ENCODE measurements at regions not wholly inside any gene's neighbourhood (a gene's known extent, or its start where the extent isn't known, plus 50 kb on each side); places are given as distances from the start of the nearest gene placed in this dataset.
"Not testable (repeated sequence)": the region's sequence is repeated elsewhere in the genome, so short reads cannot be mapped to it uniquely, and the experiment has no call there.

DNA sequence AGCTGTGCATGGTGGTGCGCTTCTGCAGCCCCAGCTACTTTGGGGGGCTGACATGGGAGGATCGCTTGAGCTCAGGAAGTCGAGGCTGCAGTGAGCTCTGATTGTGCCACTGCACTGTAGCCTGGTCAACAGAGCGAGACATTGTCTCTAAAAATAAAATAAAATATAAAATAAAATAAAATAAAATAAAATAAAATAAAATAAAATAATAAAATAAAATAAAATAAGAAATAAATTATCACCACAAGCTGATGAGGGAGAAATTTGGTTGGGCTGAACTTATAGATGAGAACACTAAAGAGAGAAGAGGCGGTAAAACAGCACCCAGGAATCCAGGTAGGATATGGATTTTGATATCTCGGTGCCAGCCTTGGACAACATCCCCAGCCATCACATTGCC is 933.7 kb downstream of the NLGN4X start:
- DNase-seq (ENCODE audit: low read depth), result no peak

DNA sequence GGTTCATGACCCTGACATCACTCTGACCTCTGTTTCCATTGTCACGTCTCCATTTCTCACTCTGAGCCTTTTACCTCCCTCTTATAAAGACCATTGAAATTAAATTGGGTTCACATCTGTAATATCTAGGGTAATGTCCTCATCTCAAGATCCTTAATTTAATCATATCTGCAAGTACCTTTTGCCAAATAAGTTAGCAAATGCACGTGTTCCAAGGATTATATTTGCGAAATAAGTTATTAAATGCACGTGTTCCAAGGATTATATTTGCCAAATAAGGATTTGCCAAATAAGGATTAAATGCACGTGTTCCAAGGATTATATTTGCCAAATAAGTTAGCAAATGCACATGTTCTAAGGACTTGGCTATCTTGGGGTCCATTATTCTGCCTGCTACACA is 938.0 kb downstream of the NLGN4X start:
- no peak for DNase-seq (ENCODE audit: low read depth)

DNA sequence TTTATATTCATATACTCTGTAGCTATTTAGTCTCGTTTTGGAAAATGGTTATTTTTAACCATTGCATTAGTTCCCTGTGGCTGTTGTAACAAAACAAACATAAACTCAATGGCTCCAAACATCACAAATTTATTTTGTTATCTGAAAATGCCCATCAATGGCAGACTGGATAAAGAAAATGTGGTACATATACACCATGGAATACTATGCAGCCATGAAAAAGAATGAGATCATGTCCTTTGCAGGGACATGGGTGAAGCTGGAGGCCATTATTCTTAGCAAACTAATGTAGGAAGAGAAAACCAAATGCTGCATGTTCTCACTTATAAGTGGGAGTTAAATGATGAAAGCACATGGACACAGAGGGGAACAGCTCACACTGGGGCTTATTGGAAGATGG is 938.7 kb downstream of the NLGN4X start:
- DNase-seq (ENCODE audit: low read depth), result not testable (repeated sequence)

DNA sequence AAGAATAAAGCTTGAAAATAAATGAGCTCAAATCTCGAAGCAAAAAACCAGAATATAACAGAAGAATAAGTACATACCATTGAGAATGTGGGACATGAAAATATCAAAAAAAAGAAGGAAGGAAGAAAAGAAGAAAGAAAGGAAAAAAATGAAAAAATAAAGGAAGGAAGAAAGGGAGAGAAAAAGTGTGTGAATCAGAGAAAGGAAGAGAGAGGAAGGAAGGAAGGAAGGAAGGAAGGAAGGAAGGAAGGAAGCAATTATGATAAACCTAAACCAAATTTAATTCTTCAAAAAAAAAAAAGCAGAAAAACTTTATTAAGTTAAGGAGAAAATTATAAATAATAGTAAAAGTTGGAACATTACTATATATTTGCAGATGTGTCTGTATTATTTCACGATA is 949.8 kb downstream of the NLGN4X start:
- DNase-seq (ENCODE audit: low read depth), result no peak

DNA sequence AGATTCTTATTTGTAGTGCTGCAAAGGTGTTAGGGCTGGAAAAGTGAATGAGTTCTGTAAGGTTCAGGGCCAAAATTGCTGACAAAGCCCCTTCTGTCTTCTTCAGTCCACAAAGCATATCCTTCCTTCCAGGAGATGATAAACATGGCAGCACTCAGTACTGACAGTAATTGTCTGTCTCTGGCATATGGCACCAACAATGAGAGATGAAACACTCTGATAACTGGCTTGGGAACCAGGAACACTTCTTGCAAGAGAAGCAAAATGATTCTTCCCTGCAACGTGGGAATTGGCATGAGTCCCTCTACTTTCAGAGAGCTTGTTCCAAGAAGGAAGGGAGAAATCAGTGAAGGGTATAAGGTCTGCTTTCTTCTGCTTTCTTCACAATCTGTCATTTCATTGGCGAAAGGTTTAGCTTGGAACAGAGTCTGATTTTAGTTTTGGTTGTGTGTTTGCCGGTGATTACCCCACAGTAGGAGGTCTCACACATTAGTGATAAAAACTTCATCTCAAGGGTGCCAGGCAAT is 963.3 kb downstream of the NLGN4X start:
- no peak for DNase-seq (ENCODE audit: low read depth)

DNA sequence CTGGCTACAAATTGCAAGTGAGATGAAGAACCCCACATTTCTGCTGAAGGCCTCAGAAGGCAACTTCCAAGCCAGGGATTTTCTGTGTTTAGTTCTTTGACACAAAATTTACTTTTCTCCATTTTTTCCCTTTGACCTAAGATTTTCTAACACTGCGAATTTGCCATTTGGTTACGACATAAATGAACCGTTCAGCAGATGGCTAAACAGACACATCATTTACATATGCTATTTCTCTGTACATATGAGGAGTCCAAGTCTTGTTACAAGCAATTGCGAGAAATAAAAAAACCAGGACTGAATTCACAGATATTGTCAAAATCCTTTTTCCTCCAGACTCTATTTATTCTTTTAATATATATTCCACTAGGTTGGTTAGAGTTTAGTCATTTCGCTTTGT is 978.6 kb downstream of the NLGN4X start:
- no peak for DNase-seq (ENCODE audit: low read depth)

DNA sequence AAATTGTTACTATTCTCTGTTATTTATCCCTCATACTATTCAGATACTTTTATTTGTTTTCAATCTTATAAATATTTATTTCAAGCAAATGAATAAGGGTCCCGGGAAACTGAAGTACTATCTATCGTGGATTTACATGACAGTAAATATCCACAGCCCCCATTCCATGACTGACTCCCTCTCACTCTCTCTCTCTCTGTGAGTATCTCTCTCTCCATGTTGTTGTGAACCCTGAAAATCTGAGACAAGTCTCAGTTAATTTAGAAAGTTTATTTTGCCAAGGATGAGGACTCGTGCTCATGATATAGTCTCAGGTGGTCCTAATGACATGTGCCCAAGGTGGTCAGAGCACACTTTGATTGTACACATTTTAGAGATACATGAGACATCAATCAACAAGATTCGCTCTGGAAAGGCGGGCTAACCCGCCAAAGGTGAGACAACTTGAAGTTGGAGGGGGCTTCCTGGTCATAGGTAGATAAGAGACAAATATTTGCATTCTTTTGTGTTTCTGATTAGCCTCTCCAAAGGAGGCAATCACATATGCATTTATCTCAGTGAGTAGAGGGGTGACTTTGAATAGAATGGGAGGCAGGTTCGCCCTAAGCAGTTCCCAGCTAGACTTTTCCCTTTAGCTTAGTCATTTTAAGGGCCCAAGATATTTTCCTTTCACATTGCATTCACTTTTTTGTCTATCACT is 986.4 kb downstream of the NLGN4X start:
- no peak for DNase-seq (ENCODE audit: low read depth)

DNA sequence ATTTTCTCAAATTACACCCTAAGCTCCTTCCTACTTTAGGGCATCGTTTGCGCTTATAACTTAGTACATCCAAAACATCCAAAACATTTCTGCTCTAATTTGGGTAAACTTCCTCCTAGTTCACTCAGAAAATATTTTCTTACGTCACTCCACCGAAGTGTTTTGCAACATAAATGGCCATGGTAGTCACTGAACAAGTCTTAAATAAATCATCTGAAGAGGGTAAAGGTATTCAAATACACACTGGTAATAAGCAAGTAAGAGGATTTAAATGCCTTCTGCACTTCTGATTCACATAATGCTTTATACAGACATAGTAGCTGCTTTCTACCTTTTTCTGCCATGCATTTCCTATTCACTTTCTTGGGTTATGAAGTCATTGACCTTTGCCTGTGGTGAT is 991.9 kb downstream of the NLGN4X start:
- DNase-seq (ENCODE audit: low read depth), result no peak

DNA sequence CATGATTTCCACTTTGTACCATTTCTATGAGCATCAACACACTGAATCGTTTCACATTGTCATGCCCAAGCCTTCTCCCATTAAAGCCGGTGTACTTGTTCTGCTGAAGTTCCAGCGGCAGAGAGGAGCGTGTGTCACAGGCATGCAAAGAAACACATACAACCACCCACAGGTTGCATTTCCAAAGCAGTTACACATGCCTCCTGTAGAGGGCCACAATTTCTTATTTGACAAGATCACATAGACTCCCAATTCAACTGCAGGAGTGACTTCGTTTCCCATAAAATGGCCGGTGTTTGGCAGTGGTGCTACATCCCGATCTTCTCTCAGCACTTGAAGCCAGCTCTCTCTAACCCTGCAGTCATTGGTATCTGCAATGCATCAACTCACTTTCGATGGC is 992.6 kb downstream of the NLGN4X start:
- no peak for DNase-seq (ENCODE audit: low read depth)

DNA sequence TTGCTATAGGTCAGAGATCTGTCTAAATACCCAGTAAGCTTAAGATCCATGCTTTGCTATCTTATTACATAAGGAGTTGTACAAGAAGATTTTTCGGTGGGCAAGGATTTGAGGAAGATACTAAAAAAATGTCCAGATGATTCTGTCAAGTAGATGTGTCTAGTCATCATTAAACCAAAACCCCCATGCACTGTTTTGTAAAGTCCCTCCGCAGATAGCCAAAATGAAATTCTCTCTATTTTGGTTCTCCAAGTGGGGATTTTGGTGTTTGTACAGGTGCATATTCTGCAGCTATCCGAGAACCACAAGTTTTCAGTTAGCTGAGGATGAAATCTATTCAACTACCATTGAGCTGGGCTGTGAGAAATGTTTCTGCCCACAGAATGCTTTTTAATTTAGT is 994.8 kb downstream of the NLGN4X start:
- DNase-seq (ENCODE audit: low read depth), result no peak

DNA sequence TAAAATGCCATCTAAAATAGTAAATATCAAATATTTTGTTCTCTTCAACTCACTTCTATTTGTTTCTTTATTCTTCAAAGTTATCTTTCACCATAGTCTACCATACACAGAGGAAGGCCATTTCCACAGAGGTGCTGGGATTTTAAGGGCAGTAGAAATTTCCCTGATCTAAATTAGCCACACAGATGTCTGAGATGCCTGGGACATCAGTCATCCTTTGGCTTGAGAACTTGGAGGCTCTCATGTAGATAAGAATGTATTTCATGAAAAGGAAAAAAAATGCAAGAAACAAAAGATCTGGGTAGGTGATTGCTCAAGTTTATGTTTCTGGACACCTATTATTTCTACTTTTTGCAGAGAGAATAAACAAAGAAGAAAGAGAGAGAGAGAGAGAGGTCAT is 1008.2 kb downstream of the NLGN4X start:
- no peak for DNase-seq (ENCODE audit: low read depth)

DNA sequence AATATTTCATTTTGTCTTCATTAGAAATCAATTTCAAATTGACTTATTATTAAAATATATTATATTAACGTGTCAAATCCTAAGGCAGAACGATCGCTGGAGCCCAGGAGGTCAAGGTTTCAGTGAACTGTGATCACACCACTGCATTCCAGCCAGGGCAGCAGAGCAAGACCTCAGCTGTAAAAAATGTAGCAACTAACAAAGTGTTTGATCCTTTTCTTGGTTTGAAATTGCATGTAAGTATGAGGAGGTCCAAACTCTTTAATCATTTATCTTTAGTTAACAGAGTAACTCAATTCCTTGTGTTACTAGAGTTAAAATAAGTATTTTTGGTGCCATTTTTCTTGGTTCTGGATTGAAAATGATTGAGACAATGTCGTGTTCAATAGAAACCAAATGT is 1033.9 kb downstream of the NLGN4X start:
- no peak for DNase-seq (ENCODE audit: low read depth)

DNA sequence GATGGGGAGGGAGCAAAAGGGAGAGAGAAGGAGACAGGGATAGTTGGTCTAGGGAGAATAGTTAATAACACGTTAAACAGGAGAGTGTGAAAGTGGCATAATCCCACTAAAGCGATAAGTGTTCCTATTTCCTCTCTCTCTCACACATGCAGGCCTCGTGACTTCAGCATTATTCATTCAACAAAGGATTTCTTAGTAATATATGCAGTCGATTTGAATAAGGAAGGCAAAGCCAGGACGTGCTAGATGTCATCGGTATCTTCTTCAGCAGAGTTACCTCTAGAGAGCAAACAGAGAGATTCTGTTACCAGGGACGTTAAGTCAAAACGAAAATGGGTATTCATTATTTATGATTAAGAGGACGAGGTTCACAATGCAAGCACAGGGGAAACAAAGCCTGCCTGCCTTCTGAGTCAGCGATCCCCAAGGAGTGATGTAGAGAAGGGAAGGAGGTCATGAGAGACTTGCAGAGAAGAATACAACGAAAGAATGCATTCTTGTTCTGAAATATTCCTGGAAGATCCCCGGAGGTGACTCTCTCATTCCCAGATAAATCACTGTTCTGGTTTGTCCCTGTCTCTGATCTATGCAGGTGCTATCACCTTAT is 1048.4 kb downstream of the NLGN4X start:
- no peak for DNase-seq (ENCODE audit: low read depth)

DNA sequence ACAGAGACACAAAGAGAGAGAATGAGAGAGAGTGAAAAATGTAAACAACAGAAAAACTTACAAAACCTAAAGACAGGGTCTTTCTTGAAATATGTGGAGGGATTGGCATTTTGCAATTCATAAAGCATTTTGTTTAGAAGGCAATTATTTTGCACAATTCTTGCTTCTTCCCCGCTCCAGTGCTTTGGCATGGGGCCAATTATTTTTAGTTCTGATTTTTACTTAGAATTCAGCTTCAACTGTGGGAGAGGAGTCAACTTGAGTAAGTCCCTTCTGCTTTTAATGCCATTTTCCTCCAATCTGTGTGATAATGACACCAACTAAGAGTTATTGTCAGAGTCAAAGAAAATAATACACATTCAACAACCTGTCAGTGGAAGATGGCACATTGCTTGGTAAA is 1051.9 kb downstream of the NLGN4X start:
- no peak for DNase-seq (ENCODE audit: low read depth)

DNA sequence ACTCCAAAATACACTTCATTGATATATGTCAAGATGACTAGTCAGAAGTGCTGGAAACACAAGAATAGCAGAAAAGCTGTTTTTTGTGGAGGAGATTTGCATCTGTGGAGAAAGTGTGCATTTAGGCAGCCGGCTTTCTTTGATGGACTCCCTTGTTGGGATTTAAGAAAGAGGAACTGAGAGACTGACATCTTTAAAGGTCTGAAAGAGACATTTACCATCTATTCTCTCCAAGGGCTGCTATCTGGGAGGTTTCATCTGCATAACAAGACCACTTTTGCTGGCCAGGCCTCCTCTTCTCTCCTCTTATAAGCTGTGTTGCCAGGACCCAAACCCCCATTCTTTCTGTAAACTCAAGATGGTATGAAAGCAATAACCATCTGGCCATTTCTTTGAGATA is 1065.0 kb downstream of the NLGN4X start:
- DNase-seq (ENCODE audit: low read depth), result no peak

DNA sequence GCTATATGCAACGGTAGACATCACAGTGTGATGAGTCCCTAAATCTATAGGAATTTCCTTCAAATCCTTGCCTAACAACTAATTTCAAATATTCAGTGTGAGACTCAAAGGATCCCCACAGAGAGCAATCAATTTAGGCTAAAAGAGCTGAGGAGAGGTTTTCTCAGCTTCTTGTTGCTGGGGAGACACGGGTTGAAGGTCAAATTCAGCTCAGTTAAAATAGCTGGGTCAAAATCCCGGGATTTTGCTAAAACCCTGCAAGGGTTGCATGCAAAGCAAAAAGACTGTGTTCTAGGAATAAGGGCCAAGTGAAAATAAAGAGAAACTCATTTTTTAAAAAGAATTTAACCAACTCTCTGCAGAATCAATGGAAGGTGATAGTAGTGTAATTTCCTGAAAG is 1073.4 kb downstream of the NLGN4X start:
- no peak for DNase-seq (ENCODE audit: low read depth)

DNA sequence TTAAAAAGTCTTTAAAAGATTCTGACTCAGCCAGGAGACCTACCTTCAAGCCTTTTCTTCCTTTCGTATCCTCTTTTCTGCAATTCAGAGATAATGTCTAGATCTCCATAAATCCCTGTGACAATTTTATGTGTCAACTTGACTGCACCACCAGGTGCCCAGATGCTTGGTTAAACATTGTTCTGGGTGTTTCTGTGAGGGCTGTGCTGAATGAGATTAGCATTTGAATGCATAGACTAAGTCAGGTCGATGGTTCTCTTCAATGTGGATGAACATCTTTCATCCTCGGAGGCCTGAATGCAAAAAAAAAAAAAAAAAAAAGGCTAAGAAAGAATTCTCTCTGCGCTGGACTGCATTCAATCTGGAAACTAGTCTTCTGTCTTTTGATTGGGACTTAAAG is 1082.7 kb downstream of the NLGN4X start:
- no peak for DNase-seq (ENCODE audit: low read depth)

DNA sequence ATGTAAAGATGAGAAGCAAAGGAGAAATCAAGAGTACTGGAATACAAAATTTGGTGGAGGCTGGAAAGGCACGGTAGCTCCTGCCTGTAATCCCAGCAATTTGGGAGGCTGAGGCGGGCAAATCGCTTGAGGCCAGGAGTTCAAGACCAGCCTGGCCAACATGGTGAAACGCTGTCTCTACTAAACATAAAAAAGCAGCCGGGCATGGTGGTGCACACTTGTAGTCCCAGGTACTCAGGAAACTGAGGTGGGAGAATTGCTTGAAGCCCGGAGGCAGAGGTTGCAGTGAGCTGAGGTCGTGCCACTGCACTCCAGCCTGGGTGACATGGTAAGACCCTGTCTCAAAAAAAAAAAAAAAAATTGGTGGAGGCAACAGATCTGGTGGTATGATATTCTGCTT is 1086.0 kb downstream of the NLGN4X start:
- no peak for DNase-seq (ENCODE audit: low read depth)

DNA sequence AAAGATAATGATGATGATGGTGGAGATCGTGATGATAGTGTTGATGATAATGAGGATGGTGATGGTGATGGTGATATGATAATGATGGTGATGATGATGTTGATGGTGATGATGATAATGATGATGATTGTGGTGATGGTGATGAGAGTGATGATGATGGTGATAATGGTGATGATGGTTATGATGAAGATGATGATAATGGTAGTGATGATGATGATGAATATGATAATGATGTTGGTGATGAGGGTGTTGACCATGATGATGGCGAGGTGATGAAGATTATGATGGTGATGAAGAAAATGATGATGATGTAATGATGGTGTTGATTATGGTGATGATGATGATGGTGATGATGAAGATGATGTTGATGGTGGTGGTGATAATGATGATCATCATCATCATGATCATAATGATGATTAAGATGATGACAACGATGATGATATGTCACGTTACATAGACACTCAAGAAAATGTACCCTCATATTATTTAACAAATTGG is 1106.4 kb downstream of the NLGN4X start:
- DNase-seq (ENCODE audit: low read depth), result no peak

DNA sequence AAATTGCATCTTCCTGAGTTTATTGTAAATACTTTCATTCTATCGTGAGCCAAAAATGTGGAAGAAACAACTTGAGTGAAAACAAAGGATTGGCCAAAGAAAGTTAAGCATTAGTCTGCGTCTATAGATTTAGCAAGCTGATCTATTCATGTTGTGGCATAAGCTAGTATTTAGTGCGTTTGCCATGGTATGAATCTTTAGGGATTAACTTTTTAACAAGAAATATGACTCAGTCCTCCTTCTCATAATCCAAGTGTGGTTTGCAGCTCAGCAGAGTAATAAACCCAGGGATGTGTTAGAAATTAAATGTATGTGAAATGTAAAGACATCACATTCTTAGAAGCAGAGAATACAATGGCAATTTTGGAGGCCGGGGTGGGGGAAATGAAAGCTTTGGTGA is 1110.9 kb downstream of the NLGN4X start:
- DNase-seq (ENCODE audit: low read depth), result no peak

DNA sequence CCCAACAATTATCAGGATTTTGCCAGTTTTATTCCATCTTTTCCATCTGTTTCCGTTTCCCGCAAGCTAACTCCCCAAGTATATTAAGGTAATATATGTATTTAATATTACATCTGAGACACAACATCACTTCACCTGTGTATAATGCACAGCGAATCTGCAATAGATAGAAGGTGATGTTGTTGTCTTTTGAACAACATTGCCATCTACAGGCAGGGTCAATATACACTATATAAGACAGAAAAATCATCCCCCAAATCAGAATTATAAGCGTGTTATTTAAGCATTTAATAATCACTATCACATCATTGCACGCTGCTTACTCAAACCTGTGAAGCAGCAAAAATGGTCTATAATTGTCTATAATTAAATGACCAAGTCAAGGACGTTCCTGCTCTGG is 1115.5 kb downstream of the NLGN4X start:
- no peak for DNase-seq (ENCODE audit: low read depth)

DNA sequence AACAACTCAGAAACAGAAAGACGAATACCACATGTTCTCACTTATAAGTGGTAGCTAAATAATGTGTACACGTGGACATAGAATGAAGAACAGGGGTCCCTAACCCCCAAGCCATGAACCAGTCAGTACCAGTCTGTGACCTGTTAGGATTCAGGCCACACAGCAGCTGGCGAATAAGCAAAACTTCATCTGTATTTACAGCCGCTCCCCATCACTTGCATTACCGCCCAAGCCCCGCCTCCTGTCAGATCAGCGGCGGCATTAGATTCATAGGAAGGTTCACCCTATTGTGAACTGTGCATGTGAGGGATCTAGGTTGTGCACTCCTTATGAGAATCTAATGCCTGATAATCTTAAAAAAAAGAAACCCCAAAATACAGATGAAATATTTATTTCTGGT is 1128.7 kb downstream of the NLGN4X start:
- DNase-seq (ENCODE audit: low read depth), result no peak

DNA sequence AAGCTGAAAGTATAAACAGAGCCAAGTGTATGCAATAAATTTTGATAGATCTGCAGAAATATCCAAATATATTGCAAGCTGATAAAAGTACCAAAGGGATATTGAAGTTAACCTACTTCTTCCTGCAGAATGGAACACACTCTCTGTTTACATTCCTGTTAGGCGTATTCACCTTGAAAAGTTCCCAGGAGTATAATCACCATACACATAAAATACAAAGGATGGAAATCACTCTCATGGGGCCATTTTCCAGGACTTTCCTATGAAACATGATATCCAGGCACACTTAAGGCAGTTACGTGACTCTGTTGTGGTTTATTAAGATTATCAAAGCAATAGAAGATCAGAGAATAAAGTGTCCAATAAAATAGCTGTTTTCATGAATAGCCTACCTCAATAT is 1142.3 kb downstream of the NLGN4X start:
- DNase-seq (ENCODE audit: low read depth), result no peak

DNA sequence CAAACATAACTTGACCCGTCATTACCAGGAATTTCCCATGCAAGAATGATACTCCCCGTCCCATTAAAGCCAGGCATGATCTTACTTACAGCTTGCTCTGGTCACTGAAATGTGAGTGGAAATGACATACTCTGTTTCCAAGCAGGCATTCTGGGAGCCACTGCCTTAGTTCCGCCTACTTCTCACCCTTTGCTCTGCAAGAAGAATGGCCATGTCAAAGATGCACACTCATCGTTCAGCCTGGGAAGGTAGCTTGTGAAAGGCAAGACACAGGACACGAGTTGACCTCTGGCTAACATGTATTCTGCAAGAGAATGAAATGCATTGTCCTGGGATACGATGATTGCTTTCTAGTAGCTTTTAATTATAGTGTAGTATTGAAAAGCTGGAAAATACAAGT is 1144.4 kb downstream of the NLGN4X start:
- DNase-seq (ENCODE audit: low read depth), result no peak

Measured in activated gamma-delta T cell treated with anti-CD3 and anti-CD28 coated beads, Interleukin-2, amount 50 U/mL, for 16 hours (primary cell).